Gastrocnemius medialis (tissue), 4 donors: ENCODE measurements at regions not wholly inside any gene's neighbourhood (a gene's known extent, or its start where the extent isn't known, plus 50 kb on each side); places are given as distances from the start of the nearest gene placed in this dataset.

Experiments
- ATAC-seq, 2 donors: fragments of 150-250 bp; one replicate each; pipeline ENCODE4 v1.9.1; 2016
- DNase-seq, 2 donors: peaks; one replicate each; pipeline ENCODE4 v3.0.0-alpha.2; 2019
- H3K27ac ChIP-seq, 4 donors: fragments of 200-600 bp; sonication (generic); 1 replicate in 1 of 4; 2 replicates in 3 of 4; pipeline ENCODE4 v1.5.1; 2016 to 2018; ENCODE audit warnings: mild to moderate bottlenecking in 2 of 4, moderate library complexity in 1 of 4
- H3K27me3 ChIP-seq, 3 donors: fragments of 200-600 bp; sonication (generic) in 2 of 3; 1 replicate in 1 of 3; 2 replicates in 2 of 3; pipeline versions ENCODE4 v1.5.1 to v1.6.0; 2016 to 2019; ENCODE audit warnings: mild to moderate bottlenecking in 1 of 3, moderate library complexity in 1 of 3
- H3K36me3 ChIP-seq, 2 donors: fragments of 200-600 bp; sonication (generic) in 1 of 2; one replicate each; pipeline ENCODE4 v1.5.1; 2017 to 2018
- H3K4me1 ChIP-seq, 2 donors: fragments of 200-600 bp; sonication (generic) in 1 of 2; one replicate each; pipeline ENCODE4 v1.5.1; 2016 to 2017; ENCODE audit warnings: mild to moderate bottlenecking in 2 of 2
- H3K4me3 ChIP-seq, 4 donors: fragments of 200-600 bp; sonication (generic) in 3 of 4; 1 replicate in 1 of 4; 2 replicates in 3 of 4; pipeline ENCODE4 v1.5.1; 2016 to 2019; ENCODE audit warnings: mild to moderate bottlenecking in 2 of 4
- H3K9me3 ChIP-seq, 3 donors: fragments of 200-600 bp; sonication (generic) in 2 of 3; 1 replicate in 1 of 3; 2 replicates in 2 of 3; pipeline ENCODE4 v1.5.1; 2016 to 2019
- POLR2A ChIP-seq, 2 donors: fragments of 450-650 bp; IDR thresholded peaks; one replicate each; pipeline ENCODE4 v1.6.1; 2017; ENCODE audit warnings: antibody characterized with exemption in 2 of 2, mild to moderate bottlenecking in 2 of 2, moderate library complexity in 2 of 2
- in situ Hi-C, 4 donors: fragments of 200-750 bp; cut with MboI; loops; one replicate each; pipeline versions ENCODE4 v1.15.0 to v1.8.0; 2017; ENCODE audit warnings: low sequenced_read_pairs in 4 of 4
- intact Hi-C: fragments of 100-400 bp; cut with DNase I; formaldehyde crosslinking; loops from one replicate; pipeline ENCODE4 v1.15.1; 2023; ENCODE audit warnings: low total_unique reads
- TF ChIP-seq, protein P1 (sequence below), 5 experiments: fragments of 450-650 bp in 3 of 5; fragments of 200-600 bp in 2 of 5; sonication (generic) in 2 of 5; IDR thresholded peaks in 4 of 5; conservative IDR thresholded peaks in 1 of 5; 1 replicate in 4 of 5; 2 replicates in 1 of 5; pipeline ENCODE4 v1.5.1; 2016 to 2019; ENCODE audit warnings: antibody characterized with exemption in 5 of 5, mild to moderate bottlenecking in 3 of 5, moderate library complexity in 3 of 5

DNA sequence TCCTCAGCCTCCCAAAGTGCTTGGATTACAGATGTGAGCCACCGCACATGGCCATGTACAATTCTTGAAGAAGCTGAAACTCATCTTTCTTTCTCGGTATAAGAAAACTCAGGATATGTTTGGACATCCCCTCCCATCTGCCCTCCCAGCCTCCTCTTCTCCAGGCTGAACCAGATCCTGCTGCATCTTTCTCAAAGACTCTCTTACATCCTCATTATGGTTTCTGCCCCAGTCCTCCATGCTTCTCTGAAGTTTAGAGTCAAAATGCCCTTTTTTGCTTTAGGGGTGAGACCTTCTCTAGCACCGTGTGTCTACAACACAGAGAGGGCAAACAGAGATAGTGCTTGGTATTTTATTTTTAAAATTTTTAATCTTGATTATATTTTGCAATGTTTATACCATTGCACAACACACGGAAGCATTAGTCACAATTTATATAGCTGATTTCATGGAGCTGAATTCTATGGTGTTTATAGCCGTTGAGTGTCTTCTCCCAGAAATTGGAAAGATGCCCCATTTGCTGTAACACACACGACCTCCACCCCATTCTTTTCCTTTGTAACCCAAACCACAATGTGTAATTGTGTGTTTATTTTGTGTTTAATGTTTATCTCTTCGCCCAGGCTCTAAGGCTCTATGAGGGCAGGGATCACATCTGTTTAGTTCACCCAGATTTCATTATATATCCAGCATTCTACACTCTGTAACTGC is 206.0 kb upstream of the TNP1 start:
- Histone ChIP-seq H3K9me3 (no peaks in the 10 kb centered on the region), H3K27ac (no peak overlapping the region), H3K36me3 (no peaks in the 10 kb centered on the region), H3K4me1 (peaks cover 3 to 7% of the 10 kb centered on the region in 2 donors), H3K27me3 (no peaks in the 10 kb centered on the region), H3K4me3 (no peak overlapping the region)
- in situ Hi-C loops (no loop called here), intact Hi-C loops (no loop called here)
- no peak for DNase-seq
- TF ChIP-seq, protein P1, sequence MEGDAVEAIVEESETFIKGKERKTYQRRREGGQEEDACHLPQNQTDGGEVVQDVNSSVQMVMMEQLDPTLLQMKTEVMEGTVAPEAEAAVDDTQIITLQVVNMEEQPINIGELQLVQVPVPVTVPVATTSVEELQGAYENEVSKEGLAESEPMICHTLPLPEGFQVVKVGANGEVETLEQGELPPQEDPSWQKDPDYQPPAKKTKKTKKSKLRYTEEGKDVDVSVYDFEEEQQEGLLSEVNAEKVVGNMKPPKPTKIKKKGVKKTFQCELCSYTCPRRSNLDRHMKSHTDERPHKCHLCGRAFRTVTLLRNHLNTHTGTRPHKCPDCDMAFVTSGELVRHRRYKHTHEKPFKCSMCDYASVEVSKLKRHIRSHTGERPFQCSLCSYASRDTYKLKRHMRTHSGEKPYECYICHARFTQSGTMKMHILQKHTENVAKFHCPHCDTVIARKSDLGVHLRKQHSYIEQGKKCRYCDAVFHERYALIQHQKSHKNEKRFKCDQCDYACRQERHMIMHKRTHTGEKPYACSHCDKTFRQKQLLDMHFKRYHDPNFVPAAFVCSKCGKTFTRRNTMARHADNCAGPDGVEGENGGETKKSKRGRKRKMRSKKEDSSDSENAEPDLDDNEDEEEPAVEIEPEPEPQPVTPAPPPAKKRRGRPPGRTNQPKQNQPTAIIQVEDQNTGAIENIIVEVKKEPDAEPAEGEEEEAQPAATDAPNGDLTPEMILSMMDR (IDR thresholded peaks at IDR 0.05 in 4 of 5, conservative IDR thresholded peaks at IDR 0.05 in 1 of 5) = no peak
- no peak for TF ChIP-seq POLR2A (IDR thresholded peaks at IDR 0.05)
- ATAC-seq = no peak

DNA sequence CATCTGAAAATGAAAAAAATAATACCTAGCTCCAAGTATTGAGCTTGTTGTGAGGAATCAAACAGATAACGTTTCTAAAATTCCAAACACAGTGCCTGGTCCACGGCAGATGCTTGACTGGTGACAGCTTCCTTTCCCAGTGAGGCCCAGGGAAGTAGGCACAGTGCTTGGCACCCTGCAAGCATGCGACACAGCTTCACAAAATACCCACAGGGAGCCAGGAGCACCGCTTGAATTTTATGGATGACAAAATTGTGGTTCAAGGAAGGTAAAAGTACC is 205.1 kb upstream of the TNP1 start:
- peak overlapping the region in 3 of 4 donors; percentile 26 to 37 (median 31) for H3K4me3 ChIP-seq
- DNase-seq = no peak

DNA sequence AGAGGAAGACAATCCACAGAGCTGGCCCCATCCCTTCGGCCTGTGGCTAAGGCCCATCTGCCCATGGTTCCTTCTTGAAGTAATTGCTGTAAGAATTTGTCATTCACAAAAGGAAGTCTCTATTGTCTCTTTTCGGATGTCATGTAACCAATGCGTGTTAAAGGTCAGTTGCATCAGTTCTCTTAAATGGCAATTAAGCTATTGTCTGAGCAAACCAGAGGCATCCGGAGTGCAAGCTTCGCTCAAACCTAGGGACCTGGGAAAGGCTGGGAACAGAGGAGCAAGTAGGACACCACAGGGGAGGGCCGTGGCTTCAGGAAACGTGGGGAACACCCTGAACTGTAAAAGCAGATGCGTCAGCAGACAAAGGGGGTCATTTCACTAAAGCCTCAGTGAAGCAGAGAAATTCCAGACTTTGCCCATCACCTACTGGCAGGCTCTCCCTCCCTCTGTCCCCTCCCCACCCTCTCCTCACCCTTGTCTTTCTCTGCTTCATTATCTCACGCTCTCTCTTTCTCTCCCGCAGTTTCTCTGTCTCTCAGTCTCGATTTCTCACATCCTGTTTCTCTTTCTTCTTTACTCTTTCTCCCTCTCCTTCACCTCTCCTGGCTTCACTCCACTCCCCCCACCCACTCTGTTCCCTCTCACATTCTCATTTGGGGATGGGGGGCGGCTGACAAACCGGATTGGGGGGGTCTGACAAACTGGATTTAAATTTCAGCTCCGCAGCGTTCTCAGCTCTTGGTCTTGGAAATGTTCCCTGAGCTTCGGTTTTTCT is 204.6 kb upstream of the TNP1 start:
- Histone ChIP-seq H3K27me3 (no peaks in the 10 kb centered on the region), H3K4me3 (peak overlapping the region in 3 of 4 donors; percentile 26 to 37 (median 31)), H3K4me1 (peaks cover 3 to 7% of the 10 kb centered on the region in 2 donors), H3K9me3 (no peaks in the 10 kb centered on the region), H3K36me3 (no peaks in the 10 kb centered on the region), H3K27ac (peak overlapping the region in 3 of 4 donors; percentile 3 to 18 (median 10))
- ATAC-seq = peak; percentile 41 to 55
- in situ Hi-C loops (no loop called here), intact Hi-C loops (no loop called here)
- DNase-seq = no peak
- TF ChIP-seq, protein P1 (IDR thresholded peaks at IDR 0.05 in 4 of 5, conservative IDR thresholded peaks at IDR 0.05 in 1 of 5) = no peak
- TF ChIP-seq POLR2A (IDR thresholded peaks at IDR 0.05) = no peak

More for the DNA sequence above, 205.1 kb upstream of the TNP1 start:
- peaks cover 3 to 7% of the 10 kb centered on the region in 2 donors for H3K4me1 ChIP-seq
- no peaks in the 10 kb centered on the region for H3K9me3 ChIP-seq
- no peaks in the 10 kb centered on the region for H3K27me3 ChIP-seq
- intact Hi-C loops = no loop called here
- no peak overlapping the region for H3K27ac ChIP-seq
- ATAC-seq = no peak
- no peaks in the 10 kb centered on the region for H3K36me3 ChIP-seq
- TF ChIP-seq, protein P1 (IDR thresholded peaks at IDR 0.05 in 4 of 5, conservative IDR thresholded peaks at IDR 0.05 in 1 of 5) = no peak
- TF ChIP-seq POLR2A (IDR thresholded peaks at IDR 0.05) = no peak
- in situ Hi-C loops = no loop called here

DNA sequence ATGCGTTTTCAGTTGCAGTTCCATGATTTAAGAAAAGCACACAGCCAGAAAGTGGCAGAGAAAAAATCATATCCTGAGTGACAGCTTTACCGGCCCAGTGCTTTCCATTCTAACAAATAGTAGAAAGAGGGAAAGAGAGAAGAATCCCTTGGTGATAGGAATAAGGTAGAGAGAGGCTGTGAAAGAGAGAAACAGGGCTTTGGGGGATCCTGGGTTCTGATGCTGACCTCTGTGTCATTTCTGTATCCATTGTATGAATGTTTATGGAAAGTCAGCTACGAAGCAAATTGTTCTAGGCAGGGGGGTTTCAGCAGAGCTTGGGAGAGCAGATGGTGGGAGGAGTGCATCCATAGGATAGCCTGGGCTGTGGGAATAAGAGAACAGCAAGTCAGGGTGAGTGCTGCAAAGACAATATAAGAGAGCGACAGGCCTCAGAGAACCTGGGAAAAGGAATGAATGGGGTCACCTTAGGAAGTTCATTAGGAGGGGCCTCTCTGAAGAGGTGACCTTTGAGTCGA is 203.4 kb upstream of the TNP1 start:
- no peaks in the 10 kb centered on the region for H3K9me3 ChIP-seq
- H3K27me3 ChIP-seq = no peaks in the 10 kb centered on the region
- ATAC-seq (no peak), DNase-seq (no peak)
- in situ Hi-C loops (no loop called here), intact Hi-C loops (no loop called here)
- TF ChIP-seq, protein P1 (IDR thresholded peaks at IDR 0.05 in 4 of 5, conservative IDR thresholded peaks at IDR 0.05 in 1 of 5) = no peak
- TF ChIP-seq POLR2A (IDR thresholded peaks at IDR 0.05) = no peak
- no peak overlapping the region for H3K27ac ChIP-seq
- H3K4me1 ChIP-seq = peaks cover 3 to 7% of the 10 kb centered on the region in 2 donors
- no peak overlapping the region for H3K4me3 ChIP-seq
- no peaks in the 10 kb centered on the region for H3K36me3 ChIP-seq
